GM23248 (cell line): ENCODE measurements at regions not wholly inside any gene's neighbourhood (a gene's known extent, or its start where the extent isn't known, plus 50 kb on each side); places are given as distances from the start of the nearest gene placed in this dataset.

Experiments
- EZH2 ChIP-seq: fragments of 200-600 bp; sonication (generic); IDR thresholded peaks from 2 replicates; pipeline ENCODE4 v1.6.1; 2018; ENCODE audit warnings: antibody characterized with exemption, mild to moderate bottlenecking; ENCODE audit not compliant: insufficient read depth, poor library complexity, severe bottlenecking
- EZH2phosphoT487 ChIP-seq: fragments of 200-600 bp; sonication (generic); IDR thresholded peaks from 2 replicates; pipeline ENCODE4 v1.6.1; 2018; ENCODE audit warnings: antibody characterized with exemption, moderate library complexity, mild to moderate bottlenecking, low read depth; ENCODE audit not compliant: insufficient read depth

DNA sequence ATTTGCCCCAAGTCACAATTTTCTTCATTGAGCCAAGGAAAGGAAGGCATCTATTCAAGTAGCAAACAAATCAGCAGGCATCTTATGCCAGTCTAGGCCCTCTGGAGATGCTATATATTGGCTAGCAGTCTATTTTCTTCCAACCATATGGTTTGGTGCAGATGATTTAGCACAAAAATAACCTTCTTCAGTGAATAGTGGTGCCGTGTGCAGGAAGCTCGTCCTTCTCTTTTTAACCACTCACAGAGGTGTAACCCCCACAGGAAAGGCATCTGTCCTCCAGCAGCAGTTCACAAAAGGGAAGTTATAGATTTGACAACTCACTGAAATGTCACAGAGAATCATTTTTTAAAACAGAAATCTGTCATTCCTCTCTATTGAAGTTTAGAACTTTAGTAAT lies 445.7 kb upstream of the SYT1 start:
- TF ChIP-seq EZH2phosphoT487 (no peak), EZH2 (no peak)
